Coronary artery (tissue), 2 donors: ENCODE measurements at regions not wholly inside any gene's neighbourhood (a gene's known extent, or its start where the extent isn't known, plus 50 kb on each side); places are given as distances from the start of the nearest gene placed in this dataset.

Source experiments
- DNase-seq: peaks from one replicate; pipeline ENCODE4 v3.0.0-alpha.2; 2017; ENCODE audit warnings: low spot score
- H3K27ac ChIP-seq, 2 donors: fragments of 200-600 bp; sonication (generic); one replicate each; pipeline ENCODE4 v1.5.1; 2016 to 2019
- H3K4me3 ChIP-seq: fragments of 200-600 bp; sonication (generic); 2 replicates; pipeline ENCODE4 v1.5.1; 2016; ENCODE audit warnings: mild to moderate bottlenecking, moderate library complexity
- CTCF ChIP-seq: fragments of 200-600 bp; sonication (generic); IDR thresholded peaks from one replicate; pipeline ENCODE4 v1.5.1; 2019; ENCODE audit warnings: antibody characterized with exemption

- DNase-seq = no peak
- TF ChIP-seq CTCF = no peak
- no peak overlapping the region for H3K27ac ChIP-seq
- H3K4me3 ChIP-seq = no peak overlapping the region
Measured at GRCh38 chr6:28707387-28708282, 182.0 kb downstream of the GPX5 start.

- no peak for DNase-seq
- no peak for TF ChIP-seq CTCF
- peak overlapping the region; percentile 47 for H3K4me3 ChIP-seq
- H3K27ac ChIP-seq = no peak overlapping the region
Measured at GRCh38 chr6:28709478-28710349, 184.0 kb downstream of the GPX5 start.

GRCh38 chr6:28710466-28711191, 184.9 kb downstream of the GPX5 start:
- no peak for TF ChIP-seq CTCF
- DNase-seq = no peak
- H3K27ac ChIP-seq = no peak overlapping the region
- no peak overlapping the region for H3K4me3 ChIP-seq

- Histone ChIP-seq H3K4me3 (no peak overlapping the region), H3K27ac (no peak overlapping the region)
- TF ChIP-seq CTCF = no peak
- no peak for DNase-seq
Measured at GRCh38 chr6:28711325-28711724, 185.6 kb downstream of the GPX5 start.

- no peak for DNase-seq
- Histone ChIP-seq H3K27ac (no peak overlapping the region), H3K4me3 (no peak overlapping the region)
- TF ChIP-seq CTCF = no peak
Measured at GRCh38 chr6:28711788-28712341, 186.2 kb downstream of the GPX5 start.

GRCh38 chr6:28712982-28713381, 187.3 kb downstream of the GPX5 start:
- no peak for TF ChIP-seq CTCF
- no peak for DNase-seq
- Histone ChIP-seq H3K27ac (no peak overlapping the region), H3K4me3 (no peak overlapping the region)
